HepG2 (cell line): ENCODE measurements at regions not wholly inside any gene's neighbourhood (a gene's known extent, or its start where the extent isn't known, plus 50 kb on each side); places are given as distances from the start of the nearest gene placed in this dataset.

Experiments used
- HNRNPH1 ChIP-seq: fragments of 200-400 bp; formaldehyde crosslinking; optimal IDR thresholded peaks from 2 replicates; pipeline ENCODE3; 2017; ENCODE audit warnings: mild to moderate bottlenecking, low read depth, low read length
- MAFK ChIP-seq, 2 experiments: IDR thresholded peaks in 1 of 2; conservative IDR thresholded peaks in 1 of 2; 2 replicates each; pipeline ENCODE4 v1.6.1; 2011; ENCODE audit warnings: improper control_type of control experiment in 2 of 2, low read length in 2 of 2
- POLR2A ChIP-seq, 2 experiments: IDR thresholded peaks; 2 replicates each; pipeline ENCODE4 v1.6.1; 2011; ENCODE audit warnings: low read depth in 2 of 2, low read length in 2 of 2, mild to moderate bottlenecking in 1 of 2, moderate library complexity in 1 of 2; ENCODE audit not compliant: insufficient read depth in 1 of 2
- POLR2AphosphoS5 ChIP-seq: IDR thresholded peaks from 2 replicates; pipeline ENCODE4 v1.6.1; 2012; ENCODE audit warnings: low read depth, low read length
- SIN3A ChIP-seq: IDR thresholded peaks from 2 replicates; pipeline ENCODE4 v1.6.1; 2011; ENCODE audit warnings: low read depth, mild to moderate bottlenecking, control low read depth, low read length, borderline replicate concordance
- SMAD3 ChIP-seq: sonication (generic); formaldehyde crosslinking; IDR thresholded peaks from 2 replicates; pipeline ENCODE4 v1.4.0; 2020; ENCODE audit warnings: missing genetic modification reagents
- TOE1 ChIP-seq: sonication (generic); formaldehyde crosslinking; IDR thresholded peaks from 2 replicates; pipeline ENCODE4 v1.4.0; 2020; ENCODE audit warnings: mild to moderate bottlenecking, missing genetic modification reagents
- ZSCAN30 ChIP-seq: sonication (generic); formaldehyde crosslinking; IDR thresholded peaks from 2 replicates; pipeline ENCODE4 v1.5.0; 2020; ENCODE audit warnings: mild to moderate bottlenecking, missing genetic modification reagents
- TF ChIP-seq, protein P1 (sequence below): sonication (generic); formaldehyde crosslinking; IDR thresholded peaks from 2 replicates; pipeline ENCODE4 v1.4.0; 2020; ENCODE audit warnings: missing genetic modification reagents; ENCODE audit errors: not compliant biosample characterization

DNA sequence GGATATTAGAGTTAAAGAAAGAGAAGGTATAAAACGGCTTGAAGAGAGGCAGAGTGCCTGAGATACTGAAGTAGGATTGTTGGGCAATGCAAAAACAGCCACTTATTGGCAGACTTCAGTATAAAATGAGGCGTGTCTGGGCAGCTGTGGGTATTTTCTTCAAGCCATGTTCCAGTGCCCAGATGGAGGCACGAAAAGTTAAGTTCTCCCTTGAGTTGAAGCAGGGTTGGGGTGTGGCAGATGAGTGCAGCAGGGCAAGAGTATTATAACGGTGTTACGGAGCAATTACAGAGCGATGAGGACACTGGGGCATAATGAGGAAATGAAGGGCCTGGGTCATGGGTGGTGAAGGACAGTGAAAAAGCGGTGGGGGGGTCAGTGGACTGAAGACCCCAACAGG, 73.7 kb upstream of the CREB3L1 start:
- TF ChIP-seq HNRNPH1 (no peak), TOE1 (no peak), ZSCAN30 (no peak), SMAD3 (CRISPR knock-in tag) (no peak), SIN3A (no peak), POLR2AphosphoS5 (no peak), POLR2A (IDR thresholded peaks at IDR 0.05; ENCODE audit: insufficient read depth in 1 of 2, low read depth in 2 of 2, low read length in 2 of 2) (no peak), MAFK (conservative IDR thresholded peaks at IDR 0.05 in 1 of 2, IDR thresholded peaks at IDR 0.05 in 1 of 2; ENCODE audit: low read length in 2 of 2) (no peak)
- TF ChIP-seq, protein P1, sequence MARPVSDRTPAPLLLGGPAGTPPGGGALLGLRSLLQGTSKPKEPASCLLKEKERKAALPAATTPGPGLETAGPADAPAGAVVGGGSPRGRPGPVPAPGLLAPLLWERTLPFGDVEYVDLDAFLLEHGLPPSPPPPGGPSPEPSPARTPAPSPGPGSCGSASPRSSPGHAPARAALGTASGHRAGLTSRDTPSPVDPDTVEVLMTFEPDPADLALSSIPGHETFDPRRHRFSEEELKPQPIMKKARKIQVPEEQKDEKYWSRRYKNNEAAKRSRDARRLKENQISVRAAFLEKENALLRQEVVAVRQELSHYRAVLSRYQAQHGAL (CRISPR knock-in tag), result no peak
